PC-3 (cell line): ENCODE measurements at regions not wholly inside any gene's neighbourhood (a gene's known extent, or its start where the extent isn't known, plus 50 kb on each side); places are given as distances from the start of the nearest gene placed in this dataset.

Experiments
- EZH2 ChIP-seq: fragments of 300-600 bp; sonication (generic); IDR thresholded peaks from one replicate; pipeline ENCODE4 v1.6.1; 2017; ENCODE audit warnings: antibody characterized with exemption, mild to moderate bottlenecking, low read length; ENCODE audit not compliant: unreplicated experiment
- EZH2phosphoT487 ChIP-seq: fragments of 300-600 bp; sonication (generic); IDR thresholded peaks from 2 replicates; pipeline ENCODE4 v1.6.1; 2018; ENCODE audit warnings: mild to moderate bottlenecking, antibody characterized with exemption, low read length, borderline replicate concordance
- TF ChIP-seq, protein P1 (sequence below): fragments of 300-600 bp; sonication (generic); conservative IDR thresholded peaks from 2 replicates; pipeline ENCODE4 v1.5.1; 2017; ENCODE audit warnings: antibody characterized with exemption, low read depth, mild to moderate bottlenecking, low read length

DNA sequence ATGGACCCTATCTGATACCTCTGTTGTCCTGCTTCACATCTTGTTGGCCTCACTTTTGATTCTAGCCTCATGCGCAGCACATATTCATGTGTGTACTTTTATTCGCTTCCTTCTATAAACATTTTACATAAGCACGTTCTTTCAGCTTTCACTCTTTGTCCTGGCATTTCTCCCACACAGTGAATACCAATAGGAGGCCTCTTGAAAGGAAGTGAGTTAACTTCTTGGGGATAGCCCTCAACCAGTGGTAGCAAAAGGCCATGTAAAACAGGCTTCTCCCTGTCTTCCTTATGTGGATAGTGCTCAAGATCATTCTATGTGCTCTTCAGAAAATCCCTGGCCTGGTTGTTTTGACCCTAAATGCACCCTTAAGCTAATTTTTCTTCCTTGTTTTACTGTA lies 633.9 kb upstream of the MBL2 start:
- TF ChIP-seq EZH2 (no peak), EZH2phosphoT487 (no peak)
- TF ChIP-seq, protein P1, sequence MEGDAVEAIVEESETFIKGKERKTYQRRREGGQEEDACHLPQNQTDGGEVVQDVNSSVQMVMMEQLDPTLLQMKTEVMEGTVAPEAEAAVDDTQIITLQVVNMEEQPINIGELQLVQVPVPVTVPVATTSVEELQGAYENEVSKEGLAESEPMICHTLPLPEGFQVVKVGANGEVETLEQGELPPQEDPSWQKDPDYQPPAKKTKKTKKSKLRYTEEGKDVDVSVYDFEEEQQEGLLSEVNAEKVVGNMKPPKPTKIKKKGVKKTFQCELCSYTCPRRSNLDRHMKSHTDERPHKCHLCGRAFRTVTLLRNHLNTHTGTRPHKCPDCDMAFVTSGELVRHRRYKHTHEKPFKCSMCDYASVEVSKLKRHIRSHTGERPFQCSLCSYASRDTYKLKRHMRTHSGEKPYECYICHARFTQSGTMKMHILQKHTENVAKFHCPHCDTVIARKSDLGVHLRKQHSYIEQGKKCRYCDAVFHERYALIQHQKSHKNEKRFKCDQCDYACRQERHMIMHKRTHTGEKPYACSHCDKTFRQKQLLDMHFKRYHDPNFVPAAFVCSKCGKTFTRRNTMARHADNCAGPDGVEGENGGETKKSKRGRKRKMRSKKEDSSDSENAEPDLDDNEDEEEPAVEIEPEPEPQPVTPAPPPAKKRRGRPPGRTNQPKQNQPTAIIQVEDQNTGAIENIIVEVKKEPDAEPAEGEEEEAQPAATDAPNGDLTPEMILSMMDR, result no peak
